IMR-90 (cell line): ENCODE measurements at regions not wholly inside any gene's neighbourhood (a gene's known extent, or its start where the extent isn't known, plus 50 kb on each side); places are given as distances from the start of the nearest gene placed in this dataset.

Source experiments
- ATAC-seq: fragments of 200-7000 bp; cut with Tn5 transposase; 2 replicates; pipeline ENCODE4 v1.9.1; 2020; ENCODE audit warnings: low read depth, mild to moderate bottlenecking, moderate library complexity
- BruUV-seq: library from RNA; stranded (reverse); fragments of 400-500 nt; replicated peaks from 2 replicates; lab custom pipeline; 2021; lab: Mats Ljungman, UMichigan
- CTCF ChIA-PET: fragments of 300-600 bp; formaldehyde crosslinking; extraction: SDS; loops from one replicate; lab custom pipeline; 2021; ENCODE audit warnings: antibody characterized with exemption; lab: Yijun Ruan, JAX
- POLR2A ChIA-PET: fragments of 300-600 bp; sonication (Branson Sonifier 250); formaldehyde crosslinking; loops from one replicate; lab custom pipeline; 2022; ENCODE audit warnings: antibody characterized with exemption; ENCODE audit not compliant: unreplicated experiment; lab: Charles Lee
- DNase-seq: peaks from one replicate; pipeline ENCODE4 v3.0.0; 2013
- H2AFZ ChIP-seq: replicated peaks from 2 replicates; pipeline ENCODE3; 2013; ENCODE audit warnings: low read length, mild to moderate bottlenecking; ENCODE audit not compliant: poor library complexity
- H2AK5ac ChIP-seq: 2 replicates; pipeline ENCODE4 v1.6.1; 2013; ENCODE audit warnings: low read depth, low read length, inconsistent platforms
- H2AK9ac ChIP-seq: replicated peaks from 2 replicates; pipeline ENCODE3; 2013; ENCODE audit warnings: mild to moderate bottlenecking, low read depth, low read length, moderate library complexity; ENCODE audit not compliant: poor library complexity
- H2BK120ac ChIP-seq: 2 replicates; pipeline ENCODE4 v1.6.1; 2013; ENCODE audit warnings: low read depth, low read length, inconsistent platforms
- H2BK15ac ChIP-seq: 3 replicates; pipeline ENCODE4 v1.6.1; 2013; ENCODE audit warnings: low read depth, low read length, inconsistent platforms
- H2BK20ac ChIP-seq: 2 replicates; pipeline ENCODE4 v1.6.1; 2013; ENCODE audit warnings: low read depth, mild to moderate bottlenecking, inconsistent platforms, low read length, moderate library complexity
- H2BK5ac ChIP-seq: 2 replicates; pipeline ENCODE4 v1.6.1; 2013; ENCODE audit warnings: mild to moderate bottlenecking, low read depth, low read length, inconsistent platforms; ENCODE audit not compliant: poor library complexity, severe bottlenecking
- H3K14ac ChIP-seq: replicated peaks from 2 replicates; pipeline ENCODE4 v1.6.1; 2013; ENCODE audit warnings: low read depth, low read length, inconsistent platforms
- H3K18ac ChIP-seq: 2 replicates; pipeline ENCODE4 v1.6.1; 2013; ENCODE audit warnings: low read depth, low read length, control low read depth
- H3K23ac ChIP-seq: 2 replicates; pipeline ENCODE4 v1.6.1; 2013; ENCODE audit warnings: low read depth, low read length, inconsistent platforms
- H3K27ac ChIP-seq: 2 replicates; pipeline ENCODE4 v1.5.1; 2013; ENCODE audit warnings: mild to moderate bottlenecking, control low read depth, low read length; ENCODE audit not compliant: insufficient read depth
- H3K27me3 ChIP-seq: 2 replicates; pipeline ENCODE4 v1.6.1; 2013; ENCODE audit warnings: low read length; ENCODE audit not compliant: control insufficient read depth, insufficient read depth
- H3K36me3 ChIP-seq: 2 replicates; pipeline ENCODE4 v1.6.1; 2013; ENCODE audit warnings: low read length, mixed read lengths; ENCODE audit not compliant: control insufficient read depth, insufficient read depth
- H3K4ac ChIP-seq: 2 replicates; pipeline ENCODE4 v1.6.1; 2013; ENCODE audit warnings: low read depth, low read length, inconsistent platforms
- H3K4me1 ChIP-seq: 2 replicates; pipeline ENCODE4 v1.6.1; 2013; ENCODE audit warnings: low read length, mixed read lengths; ENCODE audit not compliant: control insufficient read depth, insufficient read depth
- H3K4me2 ChIP-seq: 2 replicates; pipeline ENCODE4 v1.6.1; 2013; ENCODE audit warnings: low read depth, mild to moderate bottlenecking, control low read depth, low read length, moderate library complexity
- H3K4me3 ChIP-seq: 2 replicates; pipeline ENCODE4 v1.5.1; 2013; ENCODE audit warnings: low read depth, mild to moderate bottlenecking, control low read depth, low read length, moderate library complexity; ENCODE audit not compliant: insufficient read depth
- H3K56ac ChIP-seq: 2 replicates; pipeline ENCODE4 v1.6.1; 2013; ENCODE audit warnings: low read length, inconsistent platforms; ENCODE audit not compliant: insufficient read depth; ENCODE audit errors: extremely low read depth
- H3K79me1 ChIP-seq, 2 experiments: 2 replicates each; pipeline ENCODE4 v1.6.1; 2013; ENCODE audit warnings: low read length in 2 of 2, inconsistent platforms in 1 of 2, low read depth in 1 of 2
- H3K9ac ChIP-seq: 2 replicates; pipeline ENCODE4 v1.6.1; 2013; ENCODE audit warnings: low read depth, low read length, control low read depth
- H3K9me1 ChIP-seq: 2 replicates; pipeline ENCODE4 v1.6.1; 2013; ENCODE audit warnings: low read length, inconsistent platforms; ENCODE audit not compliant: insufficient read depth
- H3K9me3 ChIP-seq: 2 replicates; pipeline ENCODE4 v1.6.1; 2013; ENCODE audit warnings: low read length; ENCODE audit not compliant: control insufficient read depth, insufficient read depth
- H4K20me1 ChIP-seq: 2 replicates; pipeline ENCODE4 v1.6.1; 2013; ENCODE audit warnings: low read length, inconsistent platforms; ENCODE audit not compliant: insufficient read depth
- H4K5ac ChIP-seq: 2 replicates; pipeline ENCODE4 v1.6.1; 2013; ENCODE audit warnings: mild to moderate bottlenecking, low read depth, low read length, control low read depth
- H4K8ac ChIP-seq, 2 experiments: 2 replicates each; pipeline ENCODE4 v1.6.1; 2013; ENCODE audit warnings: low read depth in 2 of 2, low read length in 2 of 2, control low read depth in 1 of 2, inconsistent platforms in 1 of 2
- H4K91ac ChIP-seq: 2 replicates; pipeline ENCODE4 v1.6.1; 2013; ENCODE audit warnings: low read depth, low read length, inconsistent platforms; ENCODE audit not compliant: insufficient read depth
- BHLHE40 ChIP-seq: fragments of 150-350 bp; IDR thresholded peaks from 2 replicates; pipeline ENCODE4 v1.6.1; 2016; ENCODE audit warnings: mild to moderate bottlenecking, low read depth, low read length
- CEBPB ChIP-seq: IDR thresholded peaks from 2 replicates; pipeline ENCODE4 v1.6.1; 2012; ENCODE audit warnings: low read depth, low read length, improper control_type of control experiment
- CHD1 ChIP-seq: IDR thresholded peaks from 2 replicates; pipeline ENCODE4 v1.6.1; 2012; ENCODE audit warnings: low read depth, low read length, improper control_type of control experiment
- FOS ChIP-seq: fragments of 150-350 bp; IDR thresholded peaks from 2 replicates; pipeline ENCODE4 v1.6.1; 2016; ENCODE audit warnings: low read depth, low read length
- MAFK ChIP-seq: IDR thresholded peaks from 2 replicates; pipeline ENCODE4 v1.6.1; 2012; ENCODE audit warnings: low read depth, low read length, improper control_type of control experiment
- MXI1 ChIP-seq: IDR thresholded peaks from 2 replicates; pipeline ENCODE4 v1.6.1; 2012; ENCODE audit warnings: low read depth, mild to moderate bottlenecking, low read length, moderate library complexity, borderline replicate concordance
- NFE2L2 ChIP-seq: fragments of 150-350 bp; IDR thresholded peaks from 2 replicates; pipeline ENCODE4 v1.6.1; 2016; ENCODE audit warnings: low read depth, mild to moderate bottlenecking, low read length
- POLR2A ChIP-seq: IDR thresholded peaks from 2 replicates; pipeline ENCODE4 v1.6.1; 2012; ENCODE audit warnings: mild to moderate bottlenecking, low read depth, low read length
- RAD21 ChIP-seq: IDR thresholded peaks from 2 replicates; pipeline ENCODE4 v1.6.1; 2012; ENCODE audit warnings: low read length, improper control_type of control experiment
- RCOR1 ChIP-seq: IDR thresholded peaks from 2 replicates; pipeline ENCODE4 v1.6.1; 2012; ENCODE audit warnings: mild to moderate bottlenecking, low read length, improper control_type of control experiment; ENCODE audit not compliant: insufficient replicate concordance
- SMC3 ChIP-seq: fragments of 150-350 bp; IDR thresholded peaks from 2 replicates; pipeline ENCODE4 v1.6.1; 2016; ENCODE audit warnings: low read depth, mild to moderate bottlenecking, antibody characterized with exemption, low read length, moderate library complexity
- dilution Hi-C: fragments of 300-500 bp; cut with HindIII; formaldehyde crosslinking; loops from one replicate; pipeline ENCODE4 v1.14.3; 2018; ENCODE audit warnings: low sequenced_read_pairs; ENCODE audit not compliant: unreplicated experiment
- in situ Hi-C: fragments of 300-500 bp; cut with MboI; formaldehyde crosslinking; loops from 3 replicates; pipeline ENCODE4 v1.14.3; 2019; ENCODE audit warnings: low sequenced_read_pairs, inconsistent platforms, mixed read lengths
- intact Hi-C: fragments of 100-400 bp; cut with micrococcal nuclease; formaldehyde crosslinking; loops from 2 replicates; pipeline ENCODE4 v1.10.0; 2022
- TF ChIP-seq, protein P1 (sequence below): fragments of 150-350 bp; IDR thresholded peaks from 2 replicates; pipeline ENCODE4 v1.6.1; 2016; ENCODE audit warnings: low read depth, mild to moderate bottlenecking, low read length, moderate library complexity, borderline replicate concordance
- TF ChIP-seq, protein P2 (sequence below): conservative IDR thresholded peaks from 2 replicates; pipeline ENCODE4 v1.5.1; 2012; ENCODE audit warnings: mild to moderate bottlenecking, low read depth, low read length, improper control_type of control experiment
- TF ChIP-seq, protein P3 (sequence below): fragments of 150-350 bp; IDR thresholded peaks from 2 replicates; pipeline ENCODE4 v1.6.1; 2017; ENCODE audit warnings: mild to moderate bottlenecking, antibody characterized with exemption, low read length, low read depth

DNA sequence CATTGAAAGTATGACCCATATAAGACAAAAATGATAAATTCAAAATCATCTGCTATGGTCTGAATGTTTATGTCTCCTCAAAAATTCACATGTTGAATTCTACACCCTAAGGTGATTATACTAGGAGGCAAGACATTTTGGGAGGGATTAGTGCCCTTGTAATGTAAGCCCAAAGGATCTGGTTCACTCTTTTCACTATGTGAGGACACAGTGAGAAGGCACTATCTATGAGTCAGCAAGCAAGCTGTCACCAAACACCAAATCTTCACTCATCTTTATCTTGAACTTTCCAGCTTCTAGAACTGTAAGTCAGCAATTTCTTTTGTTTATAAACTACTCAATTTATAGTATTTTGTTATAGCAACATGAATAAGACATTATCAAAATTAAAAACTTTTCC lies 284.7 kb upstream of the ZC3H15 start:
- H3K14ac ChIP-seq = no peak overlapping the region
- H4K20me1 ChIP-seq = no peaks in the 10 kb centered on the region
- H3K56ac ChIP-seq = no peak overlapping the region
- no peak overlapping the region for H2BK20ac ChIP-seq
- H3K4ac ChIP-seq = no peak overlapping the region
- no peak overlapping the region for H3K18ac ChIP-seq
- H3K4me1 ChIP-seq = no peaks in the 10 kb centered on the region
- H3K79me1 ChIP-seq = no peaks in the 10 kb centered on the region
- H3K9ac ChIP-seq = no peak overlapping the region
- H3K36me3 ChIP-seq = no peaks in the 10 kb centered on the region
- dilution Hi-C loops = no loop called here
- H4K91ac ChIP-seq = no peak overlapping the region
- intact Hi-C loops = no loop called here
- no peak overlapping the region for H2AFZ ChIP-seq
- TF ChIP-seq CHD1 (no peak), RCOR1 (no peak), POLR2A (no peak), BHLHE40 (no peak), FOS (no peak), CEBPB (no peak), NFE2L2 (no peak), MAFK (no peak), MXI1 (no peak), SMC3 (no peak), RAD21 (no peak)
- TF ChIP-seq, protein P1, sequence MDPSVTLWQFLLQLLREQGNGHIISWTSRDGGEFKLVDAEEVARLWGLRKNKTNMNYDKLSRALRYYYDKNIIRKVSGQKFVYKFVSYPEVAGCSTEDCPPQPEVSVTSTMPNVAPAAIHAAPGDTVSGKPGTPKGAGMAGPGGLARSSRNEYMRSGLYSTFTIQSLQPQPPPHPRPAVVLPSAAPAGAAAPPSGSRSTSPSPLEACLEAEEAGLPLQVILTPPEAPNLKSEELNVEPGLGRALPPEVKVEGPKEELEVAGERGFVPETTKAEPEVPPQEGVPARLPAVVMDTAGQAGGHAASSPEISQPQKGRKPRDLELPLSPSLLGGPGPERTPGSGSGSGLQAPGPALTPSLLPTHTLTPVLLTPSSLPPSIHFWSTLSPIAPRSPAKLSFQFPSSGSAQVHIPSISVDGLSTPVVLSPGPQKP = no peak
- TF ChIP-seq, protein P2, sequence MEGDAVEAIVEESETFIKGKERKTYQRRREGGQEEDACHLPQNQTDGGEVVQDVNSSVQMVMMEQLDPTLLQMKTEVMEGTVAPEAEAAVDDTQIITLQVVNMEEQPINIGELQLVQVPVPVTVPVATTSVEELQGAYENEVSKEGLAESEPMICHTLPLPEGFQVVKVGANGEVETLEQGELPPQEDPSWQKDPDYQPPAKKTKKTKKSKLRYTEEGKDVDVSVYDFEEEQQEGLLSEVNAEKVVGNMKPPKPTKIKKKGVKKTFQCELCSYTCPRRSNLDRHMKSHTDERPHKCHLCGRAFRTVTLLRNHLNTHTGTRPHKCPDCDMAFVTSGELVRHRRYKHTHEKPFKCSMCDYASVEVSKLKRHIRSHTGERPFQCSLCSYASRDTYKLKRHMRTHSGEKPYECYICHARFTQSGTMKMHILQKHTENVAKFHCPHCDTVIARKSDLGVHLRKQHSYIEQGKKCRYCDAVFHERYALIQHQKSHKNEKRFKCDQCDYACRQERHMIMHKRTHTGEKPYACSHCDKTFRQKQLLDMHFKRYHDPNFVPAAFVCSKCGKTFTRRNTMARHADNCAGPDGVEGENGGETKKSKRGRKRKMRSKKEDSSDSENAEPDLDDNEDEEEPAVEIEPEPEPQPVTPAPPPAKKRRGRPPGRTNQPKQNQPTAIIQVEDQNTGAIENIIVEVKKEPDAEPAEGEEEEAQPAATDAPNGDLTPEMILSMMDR = no peak
- TF ChIP-seq, protein P3, sequence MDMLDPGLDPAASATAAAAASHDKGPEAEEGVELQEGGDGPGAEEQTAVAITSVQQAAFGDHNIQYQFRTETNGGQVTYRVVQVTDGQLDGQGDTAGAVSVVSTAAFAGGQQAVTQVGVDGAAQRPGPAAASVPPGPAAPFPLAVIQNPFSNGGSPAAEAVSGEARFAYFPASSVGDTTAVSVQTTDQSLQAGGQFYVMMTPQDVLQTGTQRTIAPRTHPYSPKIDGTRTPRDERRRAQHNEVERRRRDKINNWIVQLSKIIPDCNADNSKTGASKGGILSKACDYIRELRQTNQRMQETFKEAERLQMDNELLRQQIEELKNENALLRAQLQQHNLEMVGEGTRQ = no peak
- H3K27me3 ChIP-seq = no peaks in the 10 kb centered on the region
- BruUV-seq = no TSS peak
- H2BK120ac ChIP-seq = no peak overlapping the region
- POLR2A ChIA-PET = no interaction called here
- no peak overlapping the region for H4K8ac ChIP-seq
- H4K5ac ChIP-seq = no peak overlapping the region
- H2BK15ac ChIP-seq = no peak overlapping the region
- H2AK5ac ChIP-seq = no peak overlapping the region
- DNase-seq = no peak
- H3K4me2 ChIP-seq = no peak overlapping the region
- H3K27ac ChIP-seq = no peak overlapping the region
- no peak overlapping the region for H3K4me3 ChIP-seq
- in situ Hi-C loops = no loop called here
- no peak for ATAC-seq
- CTCF ChIA-PET = no interaction called here
- H2AK9ac ChIP-seq = no peak overlapping the region
- H3K9me3 ChIP-seq = no peaks in the 10 kb centered on the region
- H3K23ac ChIP-seq = no peak overlapping the region
- no peaks in the 10 kb centered on the region for H3K9me1 ChIP-seq
- no peak overlapping the region for H2BK5ac ChIP-seq
